Hepatocyte (in vitro differentiated cells): ENCODE measurements at regions not wholly inside any gene's neighbourhood (a gene's known extent, or its start where the extent isn't known, plus 50 kb on each side); places are given as distances from the start of the nearest gene placed in this dataset.
A peak's percentile ranks its signal among the peaks of the same experiment; 100 is the strongest.

Experiments used
- DNase-seq: peaks from one replicate; pipeline ENCODE4 v3.0.0-alpha.2; 2016; ENCODE audit warnings: low spot score
- H2AFZ ChIP-seq: fragments of 200-600 bp; sonication (generic); 2 replicates; pipeline ENCODE4 v1.6.0; 2016; ENCODE audit warnings: antibody characterized with exemption, mild to moderate bottlenecking
- H3K27ac ChIP-seq: fragments of 200-600 bp; sonication (generic); 2 replicates; pipeline ENCODE4 v1.5.1; 2016; ENCODE audit warnings: mild to moderate bottlenecking
- H3K27me3 ChIP-seq: fragments of 200-600 bp; sonication (generic); 2 replicates; pipeline ENCODE4 v1.6.1; 2016
- H3K36me3 ChIP-seq: fragments of 200-600 bp; sonication (generic); replicated peaks from 2 replicates; pipeline ENCODE4 v1.5.1; 2016; ENCODE audit warnings: low read depth; ENCODE audit not compliant: insufficient read depth
- H3K4me1 ChIP-seq: fragments of 200-600 bp; sonication (generic); 2 replicates; pipeline ENCODE4 v1.5.1; 2016; ENCODE audit warnings: mild to moderate bottlenecking, moderate library complexity; ENCODE audit not compliant: insufficient read depth
- H3K4me2 ChIP-seq: fragments of 200-600 bp; sonication (generic); 2 replicates; pipeline ENCODE4 v1.6.0; 2016
- H3K4me3 ChIP-seq: fragments of 200-600 bp; sonication (generic); 2 replicates; pipeline ENCODE4 v1.5.1; 2016; ENCODE audit warnings: mild to moderate bottlenecking
- H3K79me2 ChIP-seq: fragments of 200-600 bp; sonication (generic); 2 replicates; pipeline ENCODE4 v1.6.0; 2017; ENCODE audit warnings: mild to moderate bottlenecking
- H3K9me2 ChIP-seq: fragments of 200-600 bp; sonication (generic); replicated peaks from 2 replicates; pipeline ENCODE4 v1.6.0; 2017; ENCODE audit warnings: mild to moderate bottlenecking; ENCODE audit not compliant: insufficient read depth
- H3K9me3 ChIP-seq: fragments of 200-600 bp; sonication (generic); 2 replicates; pipeline ENCODE4 v1.5.1; 2016; ENCODE audit warnings: low read depth, mild to moderate bottlenecking
- H4K20me1 ChIP-seq: fragments of 200-600 bp; sonication (generic); 2 replicates; pipeline ENCODE4 v1.6.0; 2016; ENCODE audit warnings: mild to moderate bottlenecking; ENCODE audit not compliant: insufficient read depth, poor library complexity, severe bottlenecking
- CTCF ChIP-seq: fragments of 200-600 bp; sonication (generic); IDR thresholded peaks from 2 replicates; pipeline ENCODE4 v1.5.1; 2016; ENCODE audit warnings: antibody characterized with exemption, mild to moderate bottlenecking; ENCODE audit not compliant: poor library complexity
- EZH2 ChIP-seq: fragments of 200-600 bp; sonication (generic); IDR thresholded peaks from 2 replicates; pipeline ENCODE4 v1.6.1; 2016; ENCODE audit warnings: antibody characterized with exemption, mild to moderate bottlenecking, borderline replicate concordance
- EZH2phosphoT487 ChIP-seq: fragments of 200-600 bp; sonication (generic); IDR thresholded peaks from one replicate; pipeline ENCODE4 v1.6.1; 2018; ENCODE audit warnings: antibody characterized with exemption, mild to moderate bottlenecking, low read depth, moderate library complexity; ENCODE audit not compliant: unreplicated experiment, severe bottlenecking
- WGBS: methylation state at CpG from one replicate; pipeline ENCODE4 v1.1.6; 2016; ENCODE audit warnings: low lambda C conversion rate; ENCODE audit errors: missing lambda C conversion rate; 5-methylcytosine and 5-hydroxymethylcytosine counted together

- Histone ChIP-seq H3K9me2 (no peaks in the 10 kb centered on the region), H3K27me3 (no peaks in the 10 kb centered on the region), H2AFZ (no peak overlapping the region), H3K4me1 (no peaks in the 10 kb centered on the region), H3K9me3 (no peaks in the 10 kb centered on the region), H3K79me2 (no peaks in the 10 kb centered on the region), H3K4me3 (no peak overlapping the region), H3K36me3 (no peaks in the 10 kb centered on the region), H3K27ac (no peak overlapping the region), H3K4me2 (no peak overlapping the region), H4K20me1 (no peaks in the 10 kb centered on the region)
- DNase-seq = no peak
- WGBS = 64% methylated on average over 4 of the region's 4 CpGs
- TF ChIP-seq EZH2 = no peak
- no peak for TF ChIP-seq EZH2phosphoT487
- no peak for TF ChIP-seq CTCF
Measured at GRCh38 chr6:87851674-87852299, 149.8 kb upstream of the AKIRIN2 start.

DNA sequence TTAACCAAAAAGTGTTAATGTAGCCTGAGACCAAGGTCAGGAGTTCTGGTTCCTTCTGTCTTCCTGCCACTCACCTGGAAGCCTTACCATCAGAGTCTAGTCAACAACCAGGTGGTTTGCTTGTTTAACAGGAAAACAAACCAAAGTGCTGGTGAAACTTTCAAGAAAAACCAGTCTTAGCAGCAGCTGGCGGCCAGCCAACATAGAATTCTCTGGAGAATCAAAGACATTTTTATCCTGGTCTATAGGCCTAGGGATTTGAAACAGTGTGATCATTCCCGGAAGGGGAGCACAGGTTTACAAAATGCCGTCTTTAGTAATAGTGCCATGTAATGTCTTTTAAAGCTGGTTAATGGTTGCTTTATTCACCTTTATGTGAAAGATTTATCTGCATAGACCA lies 146.6 kb upstream of the AKIRIN2 start:
- Histone ChIP-seq H4K20me1 (no peaks in the 10 kb centered on the region), H3K27ac (no peak overlapping the region), H3K4me3 (no peak overlapping the region), H3K4me1 (no peaks in the 10 kb centered on the region), H3K4me2 (no peak overlapping the region), H3K9me2 (no peaks in the 10 kb centered on the region), H2AFZ (no peak overlapping the region), H3K9me3 (no peaks in the 10 kb centered on the region), H3K27me3 (no peaks in the 10 kb centered on the region), H3K36me3 (no peaks in the 10 kb centered on the region), H3K79me2 (no peaks in the 10 kb centered on the region)
- TF ChIP-seq EZH2 (no peak), CTCF (no peak), EZH2phosphoT487 (no peak)
- WGBS = 57% methylated on average over 3 of the region's 3 CpGs
- peak; percentile 39 for DNase-seq

DNA sequence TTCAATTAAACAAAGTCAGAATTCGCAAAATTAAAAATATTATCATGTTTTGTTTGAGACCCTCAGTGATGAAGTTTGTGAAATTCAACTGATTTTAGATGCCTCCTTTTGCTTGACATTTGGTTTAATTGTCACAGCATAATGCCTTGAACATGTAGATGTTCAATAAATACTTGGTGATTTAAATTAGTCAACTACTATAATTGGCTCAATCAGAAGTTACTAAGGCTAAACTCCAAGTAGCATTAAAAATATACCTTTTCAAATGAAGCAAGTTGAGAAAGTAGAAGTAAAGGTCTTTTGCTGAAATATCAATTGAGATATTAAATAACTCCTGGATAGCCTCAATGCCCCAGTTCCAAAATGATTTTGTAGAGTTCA lies 145.8 kb upstream of the AKIRIN2 start:
- H3K27me3 ChIP-seq = no peaks in the 10 kb centered on the region
- no peak overlapping the region for H3K4me2 ChIP-seq
- no peaks in the 10 kb centered on the region for H3K36me3 ChIP-seq
- no peak for DNase-seq
- no peaks in the 10 kb centered on the region for H3K9me3 ChIP-seq
- H3K4me1 ChIP-seq = no peaks in the 10 kb centered on the region
- no peak for TF ChIP-seq EZH2phosphoT487
- TF ChIP-seq EZH2 = no peak
- WGBS = 97% methylated on average over 1 of the region's 1 CpG
- no peak overlapping the region for H2AFZ ChIP-seq
- no peaks in the 10 kb centered on the region for H3K79me2 ChIP-seq
- H3K27ac ChIP-seq = no peak overlapping the region
- no peaks in the 10 kb centered on the region for H3K9me2 ChIP-seq
- H3K4me3 ChIP-seq = no peak overlapping the region
- no peaks in the 10 kb centered on the region for H4K20me1 ChIP-seq

DNA sequence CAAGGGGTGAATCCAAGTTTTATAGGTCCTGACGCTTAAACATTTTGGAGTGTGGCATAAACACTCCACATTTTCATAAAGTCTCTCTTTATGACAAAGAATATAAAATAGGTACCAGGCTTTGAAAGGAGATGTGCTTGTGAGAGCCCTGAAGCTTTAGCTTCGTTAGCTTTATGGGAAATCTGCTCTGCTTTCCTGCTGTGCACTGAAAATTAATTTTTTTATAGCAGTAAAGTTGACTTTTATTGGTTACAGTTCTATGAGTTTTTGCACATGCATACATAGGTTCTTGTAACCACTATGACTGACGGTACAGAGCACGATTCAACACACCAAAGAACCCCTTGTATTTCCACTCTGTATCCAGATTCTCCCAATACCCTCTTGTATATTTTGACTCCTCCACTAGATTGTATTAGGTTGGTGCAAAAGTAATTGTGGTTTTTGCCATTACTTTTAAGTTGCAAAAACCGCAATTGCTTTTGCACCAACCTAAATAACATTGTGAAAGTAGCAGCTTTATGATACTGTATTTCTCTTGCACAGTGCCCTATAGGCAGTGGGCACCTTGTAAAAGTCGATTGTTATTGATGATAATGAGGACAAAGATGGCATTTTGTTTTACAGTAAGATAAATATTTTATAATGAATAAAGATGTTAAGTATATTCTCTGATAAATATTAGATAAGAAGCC lies 145.2 kb upstream of the AKIRIN2 start:
- Histone ChIP-seq H2AFZ (no peak overlapping the region), H3K27me3 (no peaks in the 10 kb centered on the region), H3K9me3 (no peaks in the 10 kb centered on the region), H3K27ac (no peak overlapping the region), H3K4me2 (no peak overlapping the region), H3K79me2 (no peaks in the 10 kb centered on the region), H4K20me1 (no peaks in the 10 kb centered on the region), H3K9me2 (no peaks in the 10 kb centered on the region), H3K4me3 (no peak overlapping the region), H3K36me3 (no peaks in the 10 kb centered on the region), H3K4me1 (no peaks in the 10 kb centered on the region)
- DNase-seq = no peak
- WGBS = 84% methylated on average over 6 of the region's 6 CpGs
- TF ChIP-seq EZH2 (no peak), CTCF (no peak), EZH2phosphoT487 (no peak)
